KBM-7 (cell line): ENCODE measurements at regions not wholly inside any gene's neighbourhood (a gene's known extent, or its start where the extent isn't known, plus 50 kb on each side); places are given as distances from the start of the nearest gene placed in this dataset.
"Not testable (repeated sequence)": the region's sequence is repeated elsewhere in the genome, so short reads cannot be mapped to it uniquely, and the experiment has no call there.

Experiments
- DNase-seq: peaks from one replicate; pipeline ENCODE4 v3.0.0-alpha.2; 2015
- in situ Hi-C: fragments of 300-500 bp; cut with MboI; formaldehyde crosslinking; loops from 2 replicates; pipeline ENCODE4 v1.14.3; 2020; ENCODE audit warnings: low sequenced_read_pairs, low pct_unique_long_range_greater_than_20kb, mixed read lengths

DNA sequence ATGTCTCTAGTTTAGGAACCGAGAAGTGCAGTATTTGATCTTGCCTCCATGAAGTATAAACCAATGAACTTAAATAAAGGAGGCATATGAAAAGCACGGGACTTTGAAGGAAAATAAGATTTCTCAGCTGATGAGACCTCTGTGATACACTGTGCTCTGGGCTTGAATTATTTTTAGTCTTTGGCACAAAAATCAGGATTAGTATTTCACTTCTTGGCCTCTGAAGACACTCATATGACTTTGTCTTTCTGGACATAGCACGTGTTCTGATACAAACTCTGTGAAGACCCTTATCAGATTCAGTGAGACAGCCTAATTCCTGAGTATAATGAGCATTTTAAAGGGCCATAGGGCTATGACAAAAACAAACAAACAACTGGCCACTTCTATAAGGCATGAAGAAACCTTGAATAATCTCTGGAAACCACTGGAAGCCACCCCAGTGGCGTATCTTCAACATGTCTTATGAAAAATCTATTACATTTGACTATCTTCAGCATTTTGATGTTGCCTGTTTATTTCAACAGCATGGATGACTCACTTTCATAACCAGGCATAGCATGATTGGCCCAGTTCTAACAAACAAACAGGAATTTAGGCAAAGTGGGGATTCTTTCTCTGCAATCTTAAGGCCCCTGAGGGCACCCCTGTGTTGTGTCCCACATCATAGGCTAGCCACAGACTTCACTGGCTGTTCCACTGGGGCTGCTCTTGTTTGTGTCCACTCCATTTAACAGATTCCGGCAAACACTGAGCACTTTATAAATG is 90.3 kb upstream of the ZNF462 start:
- no peak for DNase-seq
- in situ Hi-C loops, result no loop called here

DNA sequence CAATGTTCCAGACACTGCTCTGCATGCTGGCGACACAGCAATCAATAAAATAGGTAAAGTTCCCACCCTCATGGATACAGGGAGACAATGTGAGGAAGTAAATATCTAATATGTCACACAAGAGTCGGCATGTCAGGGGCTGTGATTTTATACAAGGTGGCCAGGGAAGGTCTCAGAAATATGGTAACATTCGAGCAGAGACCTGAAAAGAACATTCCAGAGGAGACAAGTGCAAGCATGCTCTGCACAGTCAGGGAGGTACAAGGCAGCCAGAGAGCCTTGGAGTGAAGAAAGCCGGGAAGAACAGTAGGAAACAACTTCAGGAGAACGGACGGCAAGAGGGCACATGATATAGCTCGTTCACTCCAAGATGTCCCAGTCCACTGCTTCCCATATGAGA is 89.2 kb upstream of the ZNF462 start:
- DNase-seq, result no peak

DNA sequence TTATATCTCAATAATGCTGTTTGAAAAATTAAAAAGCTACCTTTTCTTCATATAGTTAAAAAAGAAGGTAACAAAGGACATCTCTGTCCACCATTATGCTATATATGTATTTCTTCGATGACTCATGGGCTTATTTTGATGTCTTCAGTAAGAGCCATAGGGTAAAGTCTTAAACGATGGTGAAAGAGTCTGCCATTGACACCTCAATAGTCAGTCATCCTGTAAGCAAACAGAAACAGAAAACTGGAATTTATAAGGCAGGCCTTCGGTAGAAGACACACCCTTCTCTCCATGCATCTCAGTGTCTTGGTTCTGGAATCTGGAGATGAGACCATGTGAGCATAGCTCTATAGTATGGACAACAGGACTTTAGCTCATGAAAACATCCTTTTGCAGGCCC is 87.0 kb upstream of the ZNF462 start:
- in situ Hi-C loops, result no loop called here

More for the DNA sequence above, 89.2 kb upstream of the ZNF462 start:
- in situ Hi-C loops, result no loop called here

DNA sequence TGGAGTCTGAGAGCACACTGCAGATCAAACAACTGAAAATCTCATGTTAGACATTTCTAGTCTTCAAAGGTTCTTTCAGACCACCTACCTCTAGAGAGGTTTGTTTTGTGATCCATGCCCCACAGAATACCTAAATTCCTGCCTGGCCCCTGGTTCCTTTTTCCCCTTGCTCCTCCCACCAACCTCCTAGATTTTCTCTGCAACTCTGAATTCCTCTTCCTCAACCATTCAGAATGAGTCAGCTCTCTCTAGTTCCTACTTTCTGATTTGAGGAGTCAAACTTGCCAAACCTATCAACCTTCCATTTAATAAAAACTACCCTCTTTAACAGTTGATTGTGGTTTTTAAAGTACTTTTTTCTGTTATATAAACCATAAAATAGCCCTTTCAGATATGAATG is 83.2 kb upstream of the ZNF462 start:
- DNase-seq, result peak; percentile 3
- in situ Hi-C loops, result no loop called here

More for the DNA sequence above, 87.0 kb upstream of the ZNF462 start:
- no peak for DNase-seq

DNA sequence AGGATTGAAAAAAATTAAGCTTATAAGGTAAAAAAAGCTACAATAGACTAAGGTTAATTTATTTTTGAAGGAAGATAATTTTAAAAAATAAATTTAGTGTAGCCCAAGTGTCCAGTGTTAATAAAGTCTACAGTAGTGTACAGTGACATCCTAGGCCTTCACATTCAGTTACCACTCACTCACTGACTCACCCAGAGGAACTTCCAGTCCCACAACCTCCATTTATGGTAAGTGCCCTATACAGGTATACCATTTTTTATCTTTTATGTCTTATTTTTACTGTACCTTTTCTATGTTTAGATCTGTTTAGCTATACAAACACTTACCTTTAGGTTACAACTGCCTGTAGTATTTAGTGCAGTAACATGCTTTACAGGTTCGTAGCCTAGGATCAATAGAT is 79.8 kb upstream of the ZNF462 start:
- no peak for DNase-seq

DNA sequence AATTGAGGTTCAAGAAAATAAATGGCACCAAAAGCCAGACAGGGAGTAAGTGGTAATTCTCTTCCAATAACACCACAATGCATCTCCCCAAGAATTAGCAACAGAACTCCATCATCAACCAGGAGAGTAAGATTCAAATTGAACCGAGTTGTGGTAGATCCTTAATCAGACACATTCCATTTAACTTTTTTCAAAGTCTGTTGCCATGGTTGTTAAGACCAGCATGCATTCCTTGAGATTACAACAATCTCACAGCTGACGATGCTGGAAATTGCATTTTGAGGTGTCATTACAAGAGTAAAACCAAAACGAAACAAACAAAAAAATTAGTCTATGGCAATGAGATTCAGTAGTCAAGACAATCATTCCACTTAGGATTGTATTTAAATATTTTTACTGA is 78.9 kb upstream of the ZNF462 start:
- DNase-seq, result no peak
- in situ Hi-C loops, result no loop called here

More for the DNA sequence above, 79.8 kb upstream of the ZNF462 start:
- in situ Hi-C loops, result no loop called here

DNA sequence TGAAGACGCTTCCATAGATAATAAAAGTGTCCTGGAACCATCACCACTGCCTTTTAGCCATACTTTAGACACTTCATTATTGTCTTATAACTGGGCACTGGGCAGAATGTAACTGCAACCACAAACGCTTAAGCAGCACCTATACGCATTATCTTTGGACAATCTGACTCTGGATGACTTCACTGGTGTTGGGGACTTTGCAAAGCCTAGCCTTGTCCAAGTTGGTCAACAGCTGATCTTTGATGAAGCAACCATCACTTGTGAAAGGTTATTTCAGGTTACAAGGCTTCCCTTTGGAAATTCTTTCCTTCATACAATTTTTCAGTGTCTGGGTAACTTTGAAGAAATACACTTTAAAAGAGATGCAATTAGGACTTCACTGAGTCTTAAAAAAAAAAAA is 77.8 kb upstream of the ZNF462 start:
- in situ Hi-C loops, result no loop called here
- DNase-seq, result no peak

DNA sequence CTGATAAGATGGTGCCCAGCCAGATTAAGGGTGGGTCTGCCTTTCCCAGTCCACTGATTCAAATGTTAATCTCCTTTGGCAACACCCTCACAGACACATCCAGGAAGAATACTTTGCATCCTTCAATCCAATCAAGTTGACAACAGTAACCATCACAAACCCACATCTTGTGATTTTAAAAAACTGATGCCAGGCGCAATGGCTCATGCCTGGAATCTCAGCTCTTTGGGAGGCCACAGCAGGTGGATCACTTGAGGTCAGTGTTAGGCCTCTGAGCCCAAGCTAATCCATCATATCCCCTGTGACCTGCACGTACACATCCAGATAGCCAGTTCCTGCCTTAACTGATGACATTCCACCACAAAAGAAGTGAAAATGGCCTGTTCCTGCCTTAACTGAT is 74.9 kb upstream of the ZNF462 start:
- DNase-seq, in situ Hi-C loops: not testable (repeated sequence)

DNA sequence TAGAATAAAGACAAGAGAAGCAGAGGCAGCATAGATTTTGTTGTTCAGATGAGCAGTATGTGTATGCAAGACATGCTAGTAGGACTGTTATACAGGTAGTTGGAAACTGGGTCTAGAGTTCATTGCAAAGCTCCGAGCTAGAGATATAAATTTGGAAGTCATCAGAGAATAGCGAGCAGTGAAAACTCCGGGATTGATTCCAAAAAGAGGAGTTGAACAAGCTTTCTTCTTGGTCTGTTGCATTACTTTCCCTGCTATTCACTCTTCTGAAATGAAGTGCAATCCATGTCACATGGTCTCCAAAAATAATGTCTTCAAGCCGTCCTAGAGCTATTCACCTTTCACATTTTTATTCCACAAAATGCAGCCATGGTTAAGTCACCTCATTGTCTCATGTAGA is 67.9 kb upstream of the ZNF462 start:
- in situ Hi-C loops, result no loop called here

DNA sequence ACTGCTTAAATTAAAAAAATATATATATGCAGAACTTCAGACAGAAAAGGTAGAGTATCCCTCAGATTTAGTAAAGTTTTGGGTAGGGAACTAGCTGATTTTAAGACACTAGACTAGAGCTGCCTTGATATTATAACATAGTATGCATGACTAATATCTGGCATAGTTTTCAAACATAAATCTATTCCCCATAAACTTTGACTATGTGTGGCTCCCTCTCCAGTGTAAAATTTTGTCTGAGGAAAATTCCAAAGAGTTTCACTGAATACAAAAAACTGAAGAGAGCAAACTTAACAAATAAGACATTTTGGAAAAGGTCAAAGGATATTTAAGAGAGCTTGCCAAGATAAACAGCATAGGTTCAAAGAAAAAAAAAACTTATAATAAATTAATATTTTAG is 66.2 kb upstream of the ZNF462 start:
- in situ Hi-C loops, result no loop called here
- no peak for DNase-seq

More for the DNA sequence above, 67.9 kb upstream of the ZNF462 start:
- DNase-seq, result no peak

DNA sequence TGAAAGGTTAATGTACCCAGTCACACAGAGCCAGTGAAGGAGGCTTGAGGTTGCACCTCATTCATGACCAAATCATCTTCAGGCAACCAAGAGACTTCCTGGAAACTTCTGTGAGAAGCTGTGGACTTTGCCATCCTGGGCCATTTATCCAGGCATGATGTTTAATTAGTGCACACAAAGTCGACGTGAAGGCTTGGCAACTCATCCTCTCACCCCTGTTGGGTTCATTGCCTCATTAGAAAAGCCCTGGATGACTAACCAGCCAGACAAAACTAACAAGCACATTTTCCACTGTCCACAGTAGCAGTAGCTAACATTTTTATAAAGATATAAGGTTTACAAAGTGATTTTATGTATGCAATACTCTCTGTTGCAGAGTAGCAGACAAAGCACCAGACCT is 65.7 kb upstream of the ZNF462 start:
- no peak for DNase-seq
- in situ Hi-C loops, result no loop called here

DNA sequence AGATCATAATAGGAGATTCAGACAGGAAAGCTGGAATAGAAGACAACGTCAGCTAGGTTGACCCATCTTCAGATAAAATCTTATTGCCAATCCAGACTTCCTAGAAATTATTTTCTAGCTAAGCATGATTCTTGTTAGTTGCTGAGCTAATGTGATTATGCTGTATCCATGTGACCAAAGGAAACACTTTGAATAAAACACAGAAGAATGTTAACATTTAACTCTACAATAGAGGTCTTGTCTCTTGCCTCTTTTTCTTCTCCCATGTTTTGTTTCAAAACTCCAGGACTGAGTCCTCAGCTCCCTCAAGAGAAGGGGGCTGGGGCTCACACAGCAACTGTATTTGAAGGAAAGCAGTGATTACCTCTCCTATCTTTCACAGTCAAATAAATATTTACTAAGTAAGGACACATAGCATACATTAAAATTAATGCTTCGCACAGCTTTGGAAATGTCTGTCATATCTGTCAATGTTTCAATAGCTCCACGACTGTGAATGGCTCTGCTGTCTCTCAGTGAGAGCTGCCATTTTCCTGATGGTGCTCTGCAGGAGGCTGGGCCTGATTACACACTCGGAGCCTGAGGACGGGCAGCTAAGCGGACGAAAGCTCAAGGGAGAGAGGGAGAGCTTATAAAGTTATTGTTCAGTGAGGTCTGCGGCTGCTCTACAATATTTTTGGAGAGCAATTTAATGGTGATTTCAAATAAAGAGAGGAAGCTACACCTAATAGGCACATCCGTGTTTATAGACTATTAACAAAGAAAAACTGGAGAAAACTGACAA is 64.8 kb upstream of the ZNF462 start:
- in situ Hi-C loops, result no loop called here
- no peak for DNase-seq

DNA sequence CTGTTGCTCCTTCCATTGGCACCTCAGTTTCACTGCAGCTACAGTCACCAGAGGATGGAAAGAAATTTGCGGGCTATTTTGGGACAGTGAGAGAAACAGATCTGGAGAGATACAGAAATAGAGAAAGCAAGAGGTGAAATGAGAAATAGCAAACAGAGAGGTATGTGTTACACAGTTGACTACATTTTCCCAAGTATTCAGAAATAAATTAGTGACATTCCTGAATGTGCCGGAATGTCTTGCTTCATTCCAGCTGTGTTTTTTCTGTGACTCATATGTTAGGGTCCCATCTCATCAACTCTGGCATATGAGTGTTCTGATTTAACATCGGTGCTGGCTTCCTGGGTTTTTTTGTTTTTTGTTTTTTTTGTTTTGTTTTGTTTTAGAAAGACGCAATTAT is 63.8 kb upstream of the ZNF462 start:
- no peak for DNase-seq
- in situ Hi-C loops, result no loop called here

DNA sequence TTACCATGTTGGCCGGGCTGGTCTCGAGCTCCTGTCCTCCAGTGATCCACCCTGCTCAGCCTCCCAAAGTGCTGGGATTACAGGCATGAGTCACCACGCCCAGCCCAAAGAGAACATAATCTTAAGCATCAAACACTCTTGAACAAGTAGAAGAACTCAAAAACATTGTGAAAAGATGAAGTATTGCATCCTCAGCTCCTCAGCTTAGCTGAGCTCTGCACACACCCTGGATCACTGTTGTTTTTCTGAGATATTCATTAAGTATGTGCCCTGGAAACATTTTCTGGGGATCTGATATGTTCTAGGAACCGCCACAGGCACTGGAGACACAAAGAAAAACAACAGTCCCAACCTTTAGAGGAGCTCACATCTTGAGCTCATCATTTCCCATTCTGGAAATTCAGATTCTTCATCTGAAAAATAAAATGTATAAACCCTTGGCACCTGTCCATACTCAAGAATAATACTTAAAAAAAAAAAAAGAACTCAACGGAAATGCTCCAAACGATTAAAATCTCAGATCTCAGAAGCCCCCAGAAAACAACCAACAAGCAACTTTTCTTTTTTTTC is 62.2 kb upstream of the ZNF462 start:
- in situ Hi-C loops, result no loop called here
- no peak for DNase-seq

DNA sequence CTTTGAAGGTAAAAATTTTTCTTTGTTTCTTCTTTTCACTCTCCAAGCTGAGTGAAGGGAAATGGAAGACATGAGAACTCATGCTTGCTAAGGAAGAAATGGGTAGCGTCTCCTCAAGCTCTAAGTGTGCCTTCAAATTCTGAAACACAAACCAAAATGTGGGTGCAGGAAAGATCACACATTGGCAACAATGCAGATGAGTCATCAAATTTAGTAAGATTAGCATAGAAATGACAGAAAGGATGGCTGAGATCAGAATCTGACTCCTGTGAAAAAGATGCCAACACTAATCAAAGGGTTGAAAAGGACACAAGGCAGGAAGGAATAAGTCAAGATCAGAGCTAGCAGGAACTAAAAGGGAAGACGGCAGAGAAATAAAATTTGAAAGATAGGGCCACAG is 61.1 kb upstream of the ZNF462 start:
- in situ Hi-C loops, result no loop called here
- no peak for DNase-seq
